Islet precursor cell (in vitro differentiated cells): ENCODE measurements at regions not wholly inside any gene's neighbourhood (a gene's known extent, or its start where the extent isn't known, plus 50 kb on each side); places are given as distances from the start of the nearest gene placed in this dataset.
A peak's percentile ranks its signal among the peaks of the same experiment; 100 is the strongest.

Source experiments
- DNase-seq: peaks from one replicate; pipeline ENCODE4 v3.0.0-alpha.2; 2018

DNA sequence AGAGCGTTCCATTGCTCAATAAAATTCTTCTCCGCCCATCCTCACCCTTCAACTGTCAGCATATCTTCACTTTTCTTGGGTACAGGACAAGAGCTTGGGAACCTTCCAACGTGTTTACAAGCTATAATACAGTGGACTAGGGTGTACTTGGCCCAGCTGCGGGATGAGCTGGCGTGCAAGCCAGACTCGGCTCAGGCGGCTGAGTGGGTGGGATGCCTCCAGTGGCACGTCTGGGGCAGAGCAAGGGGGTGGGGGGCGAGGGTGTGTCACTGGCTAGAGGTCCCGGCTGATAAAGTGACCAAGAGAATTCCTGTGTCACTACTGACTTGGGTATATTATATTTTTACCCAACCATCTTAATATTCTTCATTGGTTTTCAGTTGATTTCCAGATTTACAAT is 179.7 kb downstream of the EVA1A start:
- DNase-seq = no peak

DNA sequence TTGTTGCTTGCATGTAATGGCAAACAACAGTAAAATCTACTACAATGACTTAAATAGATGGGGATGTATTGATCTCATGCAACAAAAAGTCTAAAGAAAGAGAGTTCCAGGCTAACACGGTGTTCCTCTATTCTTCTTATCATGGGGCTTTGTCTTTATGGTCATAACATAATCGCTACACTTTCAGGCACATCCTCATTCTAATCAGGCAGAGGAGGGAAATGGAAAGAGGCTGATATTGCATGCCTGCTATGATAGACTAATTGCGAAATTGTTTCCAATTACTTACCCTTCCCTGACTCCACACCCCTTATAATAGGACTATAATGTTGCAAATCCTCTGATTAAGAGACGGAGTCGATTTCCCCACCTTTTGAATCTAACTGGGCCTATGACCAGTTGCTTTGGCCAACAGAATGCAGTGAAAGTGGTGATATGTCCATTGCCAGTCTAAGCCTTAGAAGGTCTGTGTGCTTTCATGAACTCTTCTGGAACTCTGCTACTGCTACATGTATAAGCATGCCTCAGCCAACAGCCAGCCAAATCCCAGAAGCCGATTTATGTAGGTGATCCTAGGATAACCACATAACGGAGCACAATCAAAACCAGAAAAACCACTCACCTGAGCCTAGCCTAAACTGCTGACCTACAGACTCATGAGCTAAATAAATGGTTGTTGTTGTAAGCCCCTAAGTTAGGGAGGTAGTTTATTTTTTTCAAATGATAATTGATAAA is 180.3 kb upstream of the TACR1 start:
- no peak for DNase-seq

DNA sequence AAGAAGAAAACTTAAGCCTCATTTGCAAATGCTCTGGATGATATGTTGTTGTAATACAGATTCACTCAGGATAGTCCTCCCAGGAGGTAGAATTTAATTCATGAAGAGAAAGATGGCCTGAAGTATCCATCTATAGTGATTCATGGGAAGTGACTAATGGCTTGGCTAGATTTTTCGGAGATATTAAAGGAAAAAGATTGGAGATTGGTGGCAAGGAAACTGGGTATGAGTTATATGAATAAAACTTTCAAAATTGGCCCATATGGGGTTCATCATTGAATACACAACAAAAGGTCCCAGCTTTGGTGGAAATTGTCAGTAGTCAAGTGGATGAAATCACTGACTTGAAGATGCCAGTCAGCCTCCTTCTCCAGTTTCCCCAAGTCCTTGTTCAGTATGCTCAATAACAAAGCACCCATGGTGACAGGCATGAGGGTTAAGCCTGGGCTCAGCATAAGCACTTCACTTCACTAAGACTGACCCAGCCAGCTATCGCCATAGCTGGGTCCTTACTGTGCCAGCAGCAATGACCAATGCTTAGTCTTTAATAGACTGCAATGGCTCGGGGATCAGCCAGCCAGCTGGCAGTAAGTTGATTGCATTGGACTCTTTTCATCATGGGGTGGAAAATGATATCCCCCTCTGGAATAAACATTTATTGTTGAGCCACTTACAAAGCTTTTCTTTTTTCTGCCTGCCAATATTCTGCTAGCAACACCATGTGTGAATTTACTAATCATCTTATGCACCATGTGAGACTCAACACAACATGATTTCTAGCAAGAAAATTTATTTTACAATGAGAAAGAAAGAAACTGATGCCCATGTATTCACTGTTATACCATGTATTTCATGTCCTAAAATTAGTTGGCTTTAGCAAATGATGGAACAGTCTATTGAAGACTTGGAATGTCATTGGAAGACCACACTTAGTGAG is 176.6 kb upstream of the TACR1 start:
- no peak for DNase-seq

DNA sequence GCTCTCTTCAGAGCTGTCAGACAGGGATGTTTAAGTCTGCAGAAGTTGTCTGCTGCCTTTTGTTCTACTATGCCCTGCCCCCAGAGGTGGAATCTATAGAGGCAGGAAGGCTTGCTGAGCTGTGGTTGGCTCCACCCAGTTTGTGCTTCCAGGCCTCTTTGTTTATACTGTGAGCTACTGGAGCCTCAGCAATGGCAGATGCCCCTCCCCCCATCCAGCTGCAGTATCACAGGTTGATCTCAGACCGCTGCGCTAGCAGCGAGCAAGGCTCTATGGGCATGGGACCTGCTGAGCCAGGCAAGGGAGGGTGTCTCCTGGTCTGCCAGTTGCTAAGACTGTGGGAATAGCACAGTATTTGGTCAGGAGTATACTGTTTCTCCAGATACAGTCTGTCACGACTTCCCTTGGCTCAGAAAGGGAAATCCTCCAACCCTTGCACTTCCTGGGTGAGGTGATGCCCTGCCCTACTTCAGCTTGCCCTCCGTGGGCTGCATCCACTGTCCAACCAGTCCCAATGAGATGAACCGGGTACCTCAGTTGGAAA is 175.2 kb upstream of the TACR1 start:
- DNase-seq = peak; percentile 80

DNA sequence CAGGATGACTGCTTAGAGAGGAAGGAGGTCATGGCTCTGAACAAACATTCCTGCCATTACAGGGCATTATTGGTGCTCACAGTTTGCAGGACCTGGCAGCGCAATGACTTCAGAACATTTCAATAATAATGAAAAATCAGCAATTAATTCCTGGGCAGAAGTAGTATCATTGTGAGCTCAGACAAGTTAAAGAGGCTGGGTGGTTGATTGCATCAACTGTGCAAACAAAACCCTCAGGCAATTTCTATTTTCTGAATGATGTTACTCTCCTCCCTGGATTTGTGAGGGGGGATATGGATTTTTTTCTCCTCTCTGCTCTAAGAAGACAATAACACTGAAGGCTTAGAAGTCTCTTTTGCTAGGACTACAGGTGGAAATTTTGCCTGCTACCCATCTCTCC is 168.1 kb upstream of the TACR1 start:
- no peak for DNase-seq

DNA sequence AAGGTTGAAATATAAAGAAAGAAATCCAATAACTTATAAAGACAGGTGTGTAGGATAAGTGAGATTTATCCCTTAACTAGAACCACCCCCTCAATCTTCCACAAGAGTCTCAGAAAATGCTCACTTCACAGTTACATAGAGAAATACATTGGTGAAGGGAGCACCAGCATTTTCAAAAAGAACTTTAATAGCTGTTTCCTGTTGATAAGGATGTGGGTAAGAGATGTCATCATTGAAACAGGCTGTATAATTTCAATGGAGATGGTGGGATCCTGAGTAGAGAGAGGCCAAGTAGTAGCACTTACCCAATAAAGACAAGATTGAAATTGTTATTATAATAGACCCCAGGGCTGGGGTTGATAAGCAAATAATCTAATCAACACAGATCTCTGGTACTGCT is 162.2 kb upstream of the TACR1 start:
- DNase-seq = no peak

DNA sequence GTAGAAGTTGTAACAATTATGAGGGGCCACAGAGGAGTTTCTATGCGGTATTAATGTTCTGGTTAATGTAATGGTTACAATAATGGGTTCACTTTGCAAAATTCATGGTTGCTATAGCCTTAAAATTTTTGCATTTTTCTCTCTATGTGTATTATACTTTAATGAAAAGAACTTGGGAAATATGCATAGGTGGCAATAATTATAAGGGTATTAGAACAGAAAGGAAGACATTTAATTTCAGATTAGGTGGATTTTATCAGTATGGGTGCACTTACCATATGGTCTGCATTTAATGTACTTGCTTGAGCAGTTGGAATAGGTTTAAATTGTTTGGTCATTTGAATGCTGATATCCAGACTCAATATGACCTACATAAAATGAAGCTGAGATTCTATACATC is 161.6 kb upstream of the TACR1 start:
- DNase-seq = no peak

DNA sequence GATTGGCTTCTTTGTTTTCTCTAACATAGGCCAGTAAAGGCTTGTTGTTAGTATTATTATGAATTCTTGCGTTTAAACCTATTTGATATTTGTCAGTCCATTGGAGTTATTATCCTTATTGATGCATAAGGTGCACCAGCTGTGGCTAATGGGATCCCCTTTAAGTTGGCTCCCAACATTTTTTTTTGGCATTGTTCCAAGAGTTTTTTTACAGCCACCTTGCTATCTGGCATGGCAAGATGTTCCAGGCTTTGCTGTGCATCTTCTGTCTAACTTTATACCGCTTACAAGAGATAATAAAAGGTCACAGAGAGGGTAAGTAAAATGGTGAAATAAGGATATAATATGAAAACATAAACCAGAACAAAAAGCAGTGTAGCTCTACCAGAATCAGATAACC is 157.5 kb upstream of the TACR1 start:
- DNase-seq = no peak

DNA sequence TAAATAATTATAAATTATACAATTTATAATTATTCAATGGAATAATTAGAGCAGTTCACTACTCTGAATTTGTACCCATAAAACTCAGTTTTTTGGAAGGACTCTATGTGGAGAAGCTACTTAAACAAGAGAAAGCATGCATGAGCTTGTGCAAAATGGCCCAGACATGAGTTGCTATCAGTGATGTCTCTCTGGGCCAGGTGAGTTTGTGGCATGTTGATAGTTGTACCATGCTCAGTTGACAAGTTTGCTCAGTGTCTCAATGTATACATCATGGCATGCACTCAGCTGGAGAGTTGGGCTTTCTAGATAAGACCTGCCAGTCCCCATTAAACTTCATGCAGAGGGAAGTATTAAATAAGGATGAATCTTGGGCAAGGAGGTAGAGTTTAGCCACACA is 153.8 kb upstream of the TACR1 start:
- DNase-seq = no peak

DNA sequence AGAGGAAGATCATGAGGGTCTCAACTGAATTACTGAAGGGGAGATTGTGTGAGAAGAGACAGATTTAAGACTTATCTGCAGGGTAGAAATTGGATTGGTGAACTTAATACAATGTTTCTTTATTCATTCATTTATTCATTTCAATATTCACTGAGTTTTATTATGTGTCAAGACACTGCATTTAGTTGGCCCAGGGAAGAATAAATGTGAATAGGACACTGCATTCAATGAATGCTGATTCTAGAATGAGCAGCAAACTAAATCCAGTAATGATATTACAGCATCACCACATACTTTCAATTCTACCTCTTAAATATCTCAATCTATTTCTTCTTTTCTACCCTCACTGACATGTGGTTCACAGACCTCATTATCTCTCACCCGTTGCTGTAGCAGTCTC is 149.0 kb upstream of the TACR1 start:
- DNase-seq = no peak

DNA sequence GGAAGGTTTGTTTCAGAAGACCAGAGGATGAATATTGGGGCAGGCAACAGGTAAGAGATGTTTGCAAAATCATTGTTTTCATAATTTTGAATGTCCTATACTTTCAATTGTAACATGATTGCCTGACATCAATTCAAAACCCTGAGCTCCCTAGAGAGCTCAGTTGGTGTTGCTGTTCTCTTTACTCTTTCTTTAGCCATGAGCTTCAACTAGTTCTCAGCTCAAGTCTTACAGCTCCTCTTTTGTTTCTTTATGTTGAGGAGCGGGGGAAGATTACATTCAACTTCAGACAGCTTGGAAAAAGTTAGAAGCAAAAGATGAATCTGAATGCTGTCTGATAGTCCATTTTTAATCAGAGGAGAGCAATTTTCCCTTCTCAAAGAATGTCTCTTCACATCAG is 144.8 kb upstream of the TACR1 start:
- DNase-seq = no peak

DNA sequence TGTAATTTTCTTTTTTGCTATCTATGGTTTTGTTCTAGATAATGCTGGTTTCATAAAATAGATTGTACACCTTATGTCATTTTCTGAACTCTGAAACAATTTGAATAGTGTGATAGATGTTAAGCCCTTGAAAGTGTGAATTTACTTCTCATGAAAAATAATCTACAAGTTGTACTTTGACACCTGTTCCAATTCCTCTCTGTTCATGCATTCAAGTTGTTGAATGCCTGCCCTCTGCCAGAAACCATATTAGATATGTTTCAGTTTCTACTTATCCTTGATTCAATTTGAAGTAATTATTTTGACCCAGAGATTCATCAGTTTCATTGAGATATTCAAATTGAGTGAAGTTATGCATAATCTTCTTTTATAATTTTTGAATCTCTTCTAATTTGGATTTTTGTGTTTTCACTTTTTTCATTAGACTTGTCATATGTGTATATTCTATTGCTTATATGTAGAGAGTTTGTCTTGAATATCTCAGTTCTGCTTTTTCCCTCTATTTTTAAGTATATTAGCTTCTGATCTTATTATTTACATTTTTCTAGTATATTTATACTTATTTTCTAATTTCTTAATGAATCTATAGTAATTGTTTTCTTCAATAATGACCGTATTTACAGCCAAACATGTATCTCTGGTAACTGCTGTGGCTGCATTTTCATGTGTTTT is 143.3 kb upstream of the TACR1 start:
- no peak for DNase-seq

DNA sequence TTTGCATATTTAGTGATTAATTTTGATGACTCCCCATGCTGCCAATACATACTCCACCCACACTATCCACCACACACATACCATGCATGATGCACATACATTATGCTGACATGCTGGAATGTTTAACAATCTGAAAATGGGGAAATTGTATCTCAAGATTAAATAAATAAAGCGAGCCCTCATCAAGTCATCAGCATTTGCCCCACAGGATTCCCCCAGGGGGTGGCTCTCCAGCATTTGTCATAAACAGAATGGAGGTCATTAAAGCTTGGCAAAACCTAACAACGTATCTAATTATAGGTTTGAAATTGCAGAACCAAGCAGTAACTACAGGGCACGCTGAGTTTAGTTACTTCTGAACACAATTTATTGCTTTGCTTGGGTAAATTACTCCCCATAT is 141.2 kb upstream of the TACR1 start:
- no peak for DNase-seq

DNA sequence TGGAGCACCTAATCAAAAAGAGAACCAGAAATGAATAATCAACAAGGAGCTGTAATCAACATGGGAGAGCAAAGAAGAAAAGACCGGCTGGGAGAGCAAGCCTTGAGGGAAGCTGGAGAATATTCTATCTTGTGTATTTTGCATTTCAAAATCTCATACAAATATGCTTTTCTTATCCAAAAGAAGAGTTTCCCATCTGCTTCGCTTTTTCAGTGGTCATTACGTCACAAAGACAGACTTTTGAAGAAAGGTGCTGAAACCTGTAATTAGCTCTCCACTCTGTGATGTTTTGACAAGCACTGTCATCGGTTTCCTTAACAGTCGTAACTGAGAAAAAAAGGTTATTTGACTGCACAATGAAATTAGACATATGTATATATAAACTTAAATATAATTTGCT is 139.1 kb upstream of the TACR1 start:
- DNase-seq = no peak

DNA sequence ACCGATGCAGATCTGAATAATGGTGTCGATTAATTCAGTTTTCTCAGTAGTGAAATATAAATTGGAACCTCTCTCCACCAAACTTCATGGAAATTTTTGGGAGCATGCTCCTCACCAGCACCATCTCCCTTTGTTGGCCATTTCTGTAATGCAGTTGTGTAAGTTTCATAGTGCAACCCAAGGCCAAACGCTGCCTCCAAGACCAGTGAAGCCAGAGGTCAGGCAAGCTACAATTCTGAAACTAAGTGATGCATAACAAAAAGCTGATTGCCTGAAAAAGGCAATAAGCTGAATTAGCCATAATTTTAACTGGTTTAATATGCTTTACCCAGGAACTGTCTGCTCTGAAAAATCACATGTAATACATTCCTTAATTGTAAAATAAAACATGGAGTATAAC is 138.3 kb upstream of the TACR1 start:
- DNase-seq = no peak

DNA sequence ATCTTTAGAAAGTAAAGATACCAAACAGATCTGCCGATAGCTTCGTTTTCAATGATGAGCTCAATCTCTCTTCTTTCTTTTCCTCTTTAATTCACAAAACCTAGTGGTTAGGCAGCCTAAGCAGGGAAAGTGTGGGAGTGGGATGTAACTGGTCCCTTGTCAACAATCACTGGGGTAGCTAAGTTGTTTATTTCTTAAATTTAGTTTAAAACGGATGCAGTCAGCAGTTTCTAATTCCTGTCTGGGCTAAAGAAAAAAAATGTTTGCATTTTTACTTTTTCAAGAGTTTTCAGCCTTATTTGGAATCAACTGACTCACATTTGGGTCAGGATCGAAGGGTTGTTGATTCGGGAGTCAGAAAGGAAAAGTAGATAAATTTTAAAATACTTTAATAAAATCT is 137.7 kb upstream of the TACR1 start:
- DNase-seq = no peak

DNA sequence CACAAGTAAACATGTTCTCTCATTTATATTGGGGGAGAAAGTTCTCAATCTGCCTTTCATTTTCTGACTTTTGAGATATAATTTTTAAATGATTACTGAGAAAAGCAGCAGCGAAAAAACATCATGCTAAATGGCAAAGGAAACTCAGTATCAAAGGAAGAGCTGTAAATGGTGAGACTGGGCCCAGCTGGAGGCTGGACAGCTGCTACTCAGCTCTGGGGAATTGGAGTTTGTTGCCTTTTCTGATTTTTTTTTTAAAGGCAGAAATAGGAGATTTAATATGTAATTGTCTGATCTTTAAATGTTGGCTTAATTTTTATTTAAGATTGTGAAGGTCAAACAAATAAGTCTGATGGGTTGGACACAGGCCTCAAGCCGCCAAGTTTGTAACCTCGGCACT is 137.1 kb upstream of the TACR1 start:
- no peak for DNase-seq

DNA sequence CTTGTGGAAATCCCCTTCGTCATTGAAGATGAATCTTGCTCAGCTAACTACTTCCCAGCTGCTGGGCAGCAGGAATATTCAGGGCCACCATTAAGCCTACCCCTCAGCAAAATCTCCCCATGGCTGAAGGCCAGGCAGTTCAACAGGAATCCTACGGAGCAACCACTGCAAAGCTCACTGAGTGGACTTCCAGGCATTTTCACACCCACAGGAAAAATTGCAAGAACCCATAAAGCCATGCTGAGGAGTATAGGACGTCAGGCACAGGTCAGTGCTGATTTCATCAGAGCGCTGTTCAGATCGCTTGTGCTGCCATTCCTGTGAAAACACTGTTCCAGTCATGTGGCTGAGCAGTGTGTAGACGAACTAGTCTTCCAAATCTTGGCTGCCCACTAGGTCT is 134.8 kb upstream of the TACR1 start:
- DNase-seq = no peak

DNA sequence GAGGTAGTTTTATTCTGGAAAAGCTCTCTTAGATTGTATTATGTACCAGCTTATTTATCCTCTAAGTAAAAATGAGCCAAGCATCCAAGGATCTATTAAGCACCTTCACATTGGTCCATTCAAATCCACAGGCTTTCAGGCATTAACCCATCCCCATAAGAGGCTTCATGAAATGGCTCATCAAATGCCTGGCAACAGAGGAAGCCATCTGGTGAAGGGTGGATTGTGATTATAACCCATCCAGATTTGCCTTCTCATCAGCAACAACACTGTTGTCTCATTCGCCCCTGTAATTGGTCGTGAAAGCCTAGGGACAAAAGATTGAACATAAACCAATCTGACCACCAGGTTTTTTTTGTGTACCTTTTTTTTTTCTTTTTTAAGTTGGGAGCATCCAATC is 134.3 kb upstream of the TACR1 start:
- no peak for DNase-seq

DNA sequence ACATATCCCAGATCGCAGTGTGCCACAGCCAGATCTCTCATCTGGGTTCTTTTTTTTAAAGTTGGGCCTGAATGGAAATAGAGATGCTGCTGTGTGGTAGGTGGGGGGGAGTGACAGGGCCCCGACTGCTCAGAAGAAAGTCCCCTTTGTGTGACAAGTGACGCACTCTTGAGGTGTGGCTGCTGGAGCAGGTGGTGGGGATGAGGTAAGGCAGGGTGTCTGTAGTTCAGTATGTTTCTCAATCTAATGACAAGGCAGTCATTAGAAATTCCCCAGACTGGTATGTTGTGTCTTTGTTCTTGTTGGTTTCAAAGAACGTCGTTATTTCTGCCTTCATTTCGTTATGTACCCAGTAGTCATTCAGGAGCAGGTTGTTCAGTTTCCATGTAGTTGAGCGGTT is 128.8 kb upstream of the TACR1 start:
- DNase-seq = no peak

DNA sequence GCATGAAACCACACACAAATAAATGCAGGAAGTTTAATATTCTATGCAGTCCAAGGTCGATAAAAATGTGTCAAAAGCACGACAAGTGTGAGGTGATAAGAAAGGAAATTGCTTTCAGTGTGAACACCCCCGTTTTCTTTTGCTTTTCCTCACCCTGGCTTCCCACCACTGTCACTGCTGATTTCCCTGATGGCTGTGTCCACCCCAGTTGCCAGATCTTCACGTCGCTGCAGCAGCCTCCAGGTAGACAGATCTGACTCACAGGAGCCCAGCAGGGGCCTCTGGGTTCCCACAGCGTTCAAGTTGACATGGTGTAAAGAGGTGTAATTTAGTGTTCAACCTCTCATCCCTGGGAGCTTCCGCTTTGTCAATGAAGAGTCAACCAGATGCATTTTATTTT is 128.0 kb upstream of the TACR1 start:
- DNase-seq = peak; percentile 71

DNA sequence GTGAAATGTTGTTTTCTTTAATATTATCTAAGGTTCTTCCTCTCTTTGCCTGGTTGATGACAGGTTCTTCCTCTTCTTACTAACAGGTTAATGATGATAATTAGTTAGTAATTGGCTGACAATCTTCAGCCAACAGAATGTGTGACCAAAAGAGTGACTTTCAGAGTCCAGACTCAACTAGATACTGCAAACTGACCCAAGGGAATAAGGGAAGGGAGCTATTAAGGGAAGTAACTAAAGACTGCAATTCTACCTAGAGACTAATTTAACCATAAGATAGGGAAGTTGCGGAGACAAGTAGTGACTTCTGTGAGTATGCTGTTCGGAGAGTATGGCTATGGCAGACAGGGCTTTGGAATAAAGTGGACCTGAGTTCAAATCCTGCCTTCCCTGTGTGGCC is 127.3 kb upstream of the TACR1 start:
- no peak for DNase-seq

DNA sequence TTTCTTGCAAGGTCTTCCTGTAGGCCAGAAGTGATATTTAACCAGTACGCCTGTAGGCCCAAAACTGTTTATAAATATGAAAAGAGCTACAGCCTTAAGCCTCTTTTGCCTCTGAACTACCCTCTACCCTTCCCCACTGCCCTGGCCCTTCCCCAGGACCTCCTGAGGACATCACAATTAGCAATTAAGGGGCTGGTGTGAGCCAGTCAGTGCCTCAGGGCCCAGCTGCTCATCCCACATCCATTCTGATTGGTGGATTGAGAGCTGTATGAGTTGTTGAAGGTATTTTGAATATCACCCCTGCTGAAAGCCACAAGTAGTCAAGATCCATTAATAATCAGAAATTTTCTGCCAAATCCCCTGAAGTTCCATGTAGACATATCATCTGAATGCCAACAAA is 126.3 kb upstream of the TACR1 start:
- no peak for DNase-seq

DNA sequence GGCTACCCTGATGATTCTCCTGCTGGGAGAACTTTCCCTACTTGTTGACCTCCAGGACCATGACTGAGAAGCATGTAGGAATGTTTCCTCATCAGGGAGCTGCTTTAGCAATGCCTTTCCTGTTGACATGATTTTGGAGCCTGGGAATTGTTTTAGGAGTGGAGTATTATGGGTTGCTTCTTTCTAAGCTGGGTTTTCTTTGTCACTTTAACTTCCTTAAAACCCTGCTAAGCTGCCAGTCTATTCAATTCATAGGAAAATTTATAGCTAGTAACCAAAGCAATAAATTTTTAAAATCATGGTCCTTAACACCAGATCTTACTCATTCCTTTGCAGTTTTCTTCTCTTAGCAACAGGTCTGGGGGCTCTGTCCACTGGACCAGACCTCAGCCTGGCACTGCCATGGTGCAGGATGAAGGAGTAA is 125.6 kb upstream of the TACR1 start:
- no peak for DNase-seq
